ENCODE measurements at regions not wholly inside any gene's neighbourhood (a gene's known extent, or its start where the extent isn't known, plus 50 kb on each side); places are given as distances from the start of the nearest gene placed in this dataset.

DNA sequence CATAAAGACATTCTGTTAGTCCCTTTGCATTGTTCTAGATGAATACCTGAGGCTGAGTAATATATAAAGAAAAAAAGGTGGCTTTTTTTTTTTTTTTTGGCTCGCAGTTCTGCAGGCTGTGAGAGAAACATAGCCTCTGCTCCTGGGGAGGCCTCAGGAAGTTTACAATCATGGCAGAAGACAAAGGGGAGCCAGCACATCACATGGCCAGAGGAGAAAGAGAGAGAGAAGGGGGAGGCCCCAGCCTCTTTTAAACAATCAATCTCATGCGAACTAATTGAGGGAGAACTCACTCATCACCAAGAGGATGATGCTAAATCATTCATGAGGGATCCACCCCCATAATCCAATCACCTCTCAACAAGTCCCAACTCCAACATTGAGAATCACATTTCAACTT, 364.0 kb upstream of the EPHA5 start:
- H3K4me3 ChIP-seq = no peak overlapping the region
- H3K27ac ChIP-seq (replicated peaks in 1 of 4) = no peak overlapping the region
- no peak for TF ChIP-seq CTCF (IDR thresholded peaks at IDR 0.05)
- TF ChIP-seq POLR2A (IDR thresholded peaks at IDR 0.05; ENCODE audit: low read depth) = no peak
- TF ChIP-seq EP300 (IDR thresholded peaks at IDR 0.05) = no peak
- TF ChIP-seq POLR2AphosphoS5 (IDR thresholded peaks at IDR 0.05) = no peak
- peaks cover 0 to 7% (median 0%) of the 10 kb centered on the region in 4 donors for H3K9me3 ChIP-seq
- 38% methylated on average over 2 of the region's 2 CpGs for WGBS
- H3K36me3 ChIP-seq = no peaks in the 10 kb centered on the region
- intact Hi-C loops (cut with DNase I) = no loop called here
- no peaks in the 10 kb centered on the region for H3K27me3 ChIP-seq
- DNase-seq (ENCODE audit: extremely low spot score) = no peak
- H3K4me1 ChIP-seq = no peaks in the 10 kb centered on the region

DNA sequence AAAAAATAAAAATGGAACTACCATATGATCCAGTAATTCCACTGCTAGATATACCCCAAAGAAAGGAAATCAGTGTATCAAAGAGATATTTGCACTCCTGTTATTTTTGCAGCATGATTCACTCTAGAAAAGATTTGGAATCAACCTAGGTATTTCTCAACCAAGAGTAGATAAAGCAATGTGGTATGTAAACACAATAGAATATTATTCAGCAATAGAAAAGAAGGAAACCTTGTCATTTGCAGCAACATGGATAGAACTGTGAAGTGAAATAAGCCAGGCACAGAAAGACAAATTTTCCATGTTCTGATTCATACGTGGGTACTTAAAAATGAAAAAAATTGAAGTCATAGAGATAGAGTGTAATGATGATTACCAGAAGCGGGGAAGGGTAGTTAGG, 362.3 kb upstream of the EPHA5 start:
- 47% methylated on average over 2 of the region's 2 CpGs for WGBS
- intact Hi-C loops (cut with DNase I) = no loop called here

DNA sequence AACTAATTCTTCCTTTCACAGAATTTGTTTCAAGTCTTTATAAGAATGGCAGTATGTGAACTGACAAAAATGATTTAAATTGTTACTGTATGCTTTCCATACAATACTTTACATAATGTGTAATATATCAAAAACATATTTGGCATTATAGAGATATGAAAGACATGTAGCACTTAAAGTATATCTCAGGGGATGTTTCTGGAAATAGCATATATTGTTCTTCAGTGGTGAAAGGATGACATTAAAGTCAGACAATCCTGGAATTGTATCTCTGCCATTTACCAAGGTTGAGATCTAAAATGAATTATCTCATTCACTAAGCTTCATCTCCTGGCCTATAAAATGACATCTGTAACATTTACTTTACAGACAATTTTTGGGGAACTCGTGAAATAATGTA, 358.4 kb upstream of the EPHA5 start:
- Histone ChIP-seq H3K4me3 (no peak overlapping the region), H3K27ac (replicated peaks in 1 of 4) (no peak overlapping the region), H3K27me3 (no peaks in the 10 kb centered on the region), H3K4me1 (no peaks in the 10 kb centered on the region), H3K36me3 (no peaks in the 10 kb centered on the region), H3K9me3 (peaks cover 0 to 7% (median 0%) of the 10 kb centered on the region in 4 donors)
- TF ChIP-seq EP300 (IDR thresholded peaks at IDR 0.05) = no peak
- no peak for TF ChIP-seq POLR2AphosphoS5 (IDR thresholded peaks at IDR 0.05)
- TF ChIP-seq CTCF (IDR thresholded peaks at IDR 0.05) = no peak
- no peak for TF ChIP-seq POLR2A (IDR thresholded peaks at IDR 0.05; ENCODE audit: low read depth)
- WGBS = 60% methylated on average over 1 of the region's 1 CpG
- intact Hi-C loops (cut with DNase I) = no loop called here
- DNase-seq (ENCODE audit: extremely low spot score) = no peak

More for the DNA sequence above, 362.3 kb upstream of the EPHA5 start:
- Histone ChIP-seq H3K27me3 (no peaks in the 10 kb centered on the region), H3K4me1 (no peaks in the 10 kb centered on the region), H3K9me3 (peaks cover 0 to 7% (median 0%) of the 10 kb centered on the region in 4 donors), H3K27ac (replicated peaks in 1 of 4) (no peak overlapping the region), H3K4me3 (no peak overlapping the region), H3K36me3 (no peaks in the 10 kb centered on the region)
- TF ChIP-seq POLR2A (IDR thresholded peaks at IDR 0.05; ENCODE audit: low read depth) = no peak
- no peak for TF ChIP-seq CTCF (IDR thresholded peaks at IDR 0.05)
- TF ChIP-seq POLR2AphosphoS5 (IDR thresholded peaks at IDR 0.05) = no peak
- TF ChIP-seq EP300 (IDR thresholded peaks at IDR 0.05) = no peak
- no peak for DNase-seq (ENCODE audit: extremely low spot score)

- no peak for TF ChIP-seq EP300 (IDR thresholded peaks at IDR 0.05)
- no peak for TF ChIP-seq CTCF (IDR thresholded peaks at IDR 0.05)
- no peak for TF ChIP-seq POLR2AphosphoS5 (IDR thresholded peaks at IDR 0.05)
- no peak for TF ChIP-seq POLR2A (IDR thresholded peaks at IDR 0.05; ENCODE audit: low read depth)
- no peaks in the 10 kb centered on the region for H3K9me3 ChIP-seq
Observed at GRCh38 chr4:66023061-66023460, 352.8 kb upstream of the EPHA5 start.

GRCh38 chr4:66017671-66018070, 347.4 kb upstream of the EPHA5 start:
- intact Hi-C loops (cut with DNase I) = no loop called here
- Histone ChIP-seq H3K36me3 (no peaks in the 10 kb centered on the region), H3K27ac (replicated peaks in 1 of 4) (no peak overlapping the region), H3K4me1 (no peaks in the 10 kb centered on the region), H3K27me3 (no peaks in the 10 kb centered on the region), H3K4me3 (no peak overlapping the region), H3K9me3 (peaks cover 0 to 17% (median 2%) of the 10 kb centered on the region in 4 donors)
- DNase-seq (ENCODE audit: extremely low spot score) = no peak
- TF ChIP-seq CTCF (IDR thresholded peaks at IDR 0.05) (no peak), POLR2A (IDR thresholded peaks at IDR 0.05; ENCODE audit: low read depth) (no peak), EP300 (IDR thresholded peaks at IDR 0.05) (no peak), POLR2AphosphoS5 (IDR thresholded peaks at IDR 0.05) (no peak)
- WGBS = 89% methylated on average over 3 of the region's 3 CpGs

More at GRCh38 chr4:66023061-66023460, 352.8 kb upstream of the EPHA5 start:
- Histone ChIP-seq H3K36me3 (no peaks in the 10 kb centered on the region), H3K4me3 (no peak overlapping the region), H3K4me1 (no peaks in the 10 kb centered on the region), H3K27me3 (no peaks in the 10 kb centered on the region), H3K27ac (replicated peaks in 1 of 4) (no peak overlapping the region)
- no peak for DNase-seq (ENCODE audit: extremely low spot score)
- WGBS = 52% methylated on average over 1 of the region's 1 CpG
- intact Hi-C loops (cut with DNase I) = no loop called here

Data from esophagus muscularis mucosa (tissue), 4 donors.